ENCODE measurements at regions not wholly inside any gene's neighbourhood (a gene's known extent, or its start where the extent isn't known, plus 50 kb on each side); places are given as distances from the start of the nearest gene placed in this dataset.

- intact Hi-C loops (cut with micrococcal nuclease), result loop anchor here (1.0 to 10.0 kb wide), 2 partner anchors 250 to 749 kb away; no protein-coding TSS in a partner anchor
These were observed 323.3 kb downstream of the RPS6KC1 start for GRCh38 chr1:213374369-213374768.

- intact Hi-C loops (cut with micrococcal nuclease), result loop anchor here (10.0 kb wide), 1 partner anchor 250 kb away; no protein-coding TSS in a partner anchor
These were observed 324.0 kb downstream of the RPS6KC1 start for GRCh38 chr1:213375002-213375401.

DNA sequence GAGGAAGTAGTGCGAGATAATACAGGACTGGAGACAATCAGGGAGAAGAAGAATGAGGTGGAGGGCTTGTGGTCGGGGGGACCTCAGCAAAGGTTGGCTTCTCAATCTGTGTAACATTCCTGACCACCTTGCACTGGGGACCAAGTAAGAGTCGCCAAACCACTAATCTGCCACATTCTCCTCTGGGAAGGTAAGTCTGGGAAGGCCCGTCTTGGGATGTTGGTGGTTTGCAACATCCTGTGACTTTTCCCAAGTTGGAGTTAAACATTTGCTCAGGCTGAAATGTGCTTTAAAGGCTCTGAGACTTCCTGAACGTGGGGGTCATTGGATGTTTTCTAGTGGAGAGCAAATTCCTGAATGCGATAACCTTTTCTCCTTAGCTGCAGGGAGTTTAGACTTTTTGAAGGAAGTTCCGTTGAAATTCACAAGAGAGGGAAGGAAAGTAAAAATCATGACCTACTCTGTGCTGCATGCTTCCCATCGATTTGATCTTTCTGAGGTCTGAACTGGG is 325.9 kb downstream of the RPS6KC1 start:
- intact Hi-C loops (cut with micrococcal nuclease), result loop anchor here (10.0 kb wide), 1 partner anchor 252 kb away; no protein-coding TSS in a partner anchor

DNA sequence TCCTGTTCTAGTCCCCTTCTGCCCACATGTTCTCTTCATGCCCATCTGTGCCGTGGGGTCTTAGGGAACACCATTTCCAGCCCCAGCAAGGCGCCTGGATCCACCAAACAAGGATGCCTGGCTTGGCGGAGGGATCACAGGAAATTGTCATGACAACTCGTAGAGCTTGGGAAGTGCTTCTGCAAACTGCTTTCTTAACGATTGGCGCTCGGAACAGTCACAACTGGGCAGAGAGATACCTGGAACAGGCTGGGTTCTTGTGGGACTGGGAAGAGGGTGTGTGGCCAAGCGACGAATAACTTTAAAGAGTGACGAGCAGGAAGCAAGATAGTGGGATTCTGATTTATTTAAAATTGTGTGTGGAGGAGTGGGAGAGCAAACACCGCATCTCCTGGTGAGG is 329.8 kb downstream of the RPS6KC1 start:
- intact Hi-C loops (cut with micrococcal nuclease), result no loop called here

DNA sequence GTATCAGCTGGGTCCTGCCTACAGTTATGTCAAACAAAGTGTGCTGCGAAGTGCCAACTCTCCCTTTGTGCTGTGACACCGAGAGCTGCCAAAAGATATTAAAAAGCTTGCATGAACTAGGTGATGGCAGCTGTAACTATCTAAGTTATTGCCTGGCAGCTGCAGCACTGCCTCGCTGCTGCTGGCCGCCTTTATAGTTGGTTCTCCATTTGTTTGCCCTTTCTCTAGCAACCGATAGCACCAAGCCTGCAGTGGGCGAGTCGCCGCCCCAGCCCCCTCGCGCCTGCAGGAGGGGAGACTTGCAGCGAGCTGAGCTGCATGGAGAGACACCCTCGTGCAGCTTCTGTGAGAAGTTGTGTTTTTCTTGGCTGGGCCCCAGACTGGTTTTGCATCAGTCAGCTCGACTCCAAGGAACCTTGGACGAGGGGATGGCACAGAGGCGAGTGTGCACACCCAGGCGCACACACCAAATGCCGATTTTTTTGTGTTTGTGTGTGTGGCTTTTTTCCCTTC is 330.6 kb downstream of the RPS6KC1 start:
- intact Hi-C loops (cut with micrococcal nuclease), result no loop called here

- intact Hi-C loops (cut with micrococcal nuclease), result no loop called here
These were observed 332.4 kb downstream of the RPS6KC1 start for GRCh38 chr1:213383465-213383864.

DNA sequence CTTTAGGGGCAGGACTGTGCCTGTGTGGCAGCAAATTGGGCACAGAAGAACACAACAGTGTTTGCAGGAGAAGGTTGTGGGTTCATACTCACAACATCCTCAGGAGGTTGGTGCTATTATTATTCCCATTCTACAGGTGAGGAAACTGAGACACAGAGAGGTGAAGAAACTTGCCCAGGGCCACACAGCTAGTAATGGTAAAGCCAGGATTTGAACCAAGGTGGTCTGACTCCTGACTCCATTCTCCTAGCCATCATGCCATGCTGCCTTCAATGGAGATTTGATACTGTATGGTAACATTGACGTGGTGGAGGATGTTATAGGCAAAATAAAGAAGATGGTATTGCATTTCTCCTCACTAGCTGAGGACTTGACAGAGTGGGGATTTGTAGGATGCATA is 334.2 kb downstream of the RPS6KC1 start:
- intact Hi-C loops (cut with micrococcal nuclease), result no loop called here

GRCh38 chr1:213385806-213386324 is 334.8 kb downstream of the RPS6KC1 start:
- intact Hi-C loops (cut with micrococcal nuclease), result no loop called here

DNA sequence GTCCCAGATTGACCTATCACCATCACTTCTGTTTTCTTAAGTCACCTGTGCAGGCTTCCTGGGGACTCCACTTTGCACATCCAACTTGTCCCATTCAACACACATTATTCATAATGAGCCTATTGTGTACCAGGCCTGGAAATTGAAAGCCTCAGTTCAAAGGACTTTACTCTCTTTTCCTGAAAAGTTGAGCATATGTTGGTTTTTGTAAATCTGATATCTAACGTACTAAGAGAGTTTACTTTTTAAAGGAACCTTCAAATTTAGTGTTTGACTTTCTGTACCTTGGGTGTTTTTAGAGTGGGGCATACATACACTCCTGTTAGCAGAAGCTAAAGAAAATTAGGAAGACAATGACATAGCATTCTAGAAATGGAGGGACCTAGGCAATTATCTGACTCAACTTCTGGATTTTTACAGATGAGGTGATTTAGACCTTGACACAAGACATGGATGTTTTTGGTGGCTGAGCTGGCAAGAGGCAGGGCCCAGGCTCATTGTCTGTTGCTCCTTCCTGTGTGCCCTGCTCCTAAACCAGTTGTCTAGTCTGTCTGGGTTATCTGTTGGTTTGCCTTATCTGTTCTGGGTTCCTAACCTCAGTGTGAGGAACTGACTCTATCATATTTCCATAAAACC is 336.5 kb downstream of the RPS6KC1 start:
- intact Hi-C loops (cut with micrococcal nuclease), result no loop called here

GRCh38 chr1:213388199-213388598 is 337.2 kb downstream of the RPS6KC1 start:
- intact Hi-C loops (cut with micrococcal nuclease), result no loop called here

DNA sequence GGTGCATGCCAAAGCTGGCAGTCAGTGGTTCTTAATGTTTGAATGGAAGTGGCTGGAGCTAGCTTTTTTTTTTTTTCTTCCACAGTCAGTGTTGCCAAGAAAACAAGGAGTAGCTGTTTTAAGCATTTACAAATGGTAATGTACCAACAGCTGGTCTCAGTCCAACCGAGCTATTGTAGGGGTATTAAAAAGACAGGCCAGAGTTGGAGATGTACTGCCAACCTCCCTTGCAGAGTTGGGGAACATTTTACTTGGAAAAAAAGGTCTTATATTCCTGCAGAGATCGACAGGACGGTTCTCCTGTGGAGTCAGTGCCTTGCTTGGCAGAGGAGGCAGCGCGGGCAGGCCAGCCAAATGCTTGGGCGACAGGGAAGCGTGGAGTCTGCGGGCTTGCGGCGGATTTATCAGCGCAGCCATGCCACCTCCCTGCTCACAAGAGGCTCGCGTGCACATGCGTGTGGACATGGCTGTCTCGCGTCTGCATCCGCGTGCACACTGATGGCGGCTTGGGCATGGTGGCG is 338.1 kb downstream of the RPS6KC1 start:
- intact Hi-C loops (cut with micrococcal nuclease), result no loop called here

DNA sequence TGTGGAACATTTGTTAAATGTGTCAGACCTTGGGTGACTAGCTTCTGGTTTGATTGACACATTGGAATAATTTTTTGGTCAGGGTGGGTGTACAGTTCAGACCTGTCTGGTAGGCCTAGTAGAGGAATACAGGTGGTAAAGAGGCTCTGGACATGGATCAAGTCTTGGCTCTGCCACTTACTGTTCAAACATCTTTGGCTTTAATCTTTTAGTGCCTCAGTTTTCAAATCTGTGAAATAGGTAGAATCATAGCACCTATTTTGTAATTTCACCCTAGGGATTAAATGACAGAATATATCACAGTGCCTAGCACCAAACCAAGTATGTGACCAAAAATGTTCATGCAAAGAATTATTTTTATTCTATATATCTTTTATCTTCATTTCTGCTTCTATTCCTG is 340.4 kb downstream of the RPS6KC1 start:
- intact Hi-C loops (cut with micrococcal nuclease), result no loop called here

DNA sequence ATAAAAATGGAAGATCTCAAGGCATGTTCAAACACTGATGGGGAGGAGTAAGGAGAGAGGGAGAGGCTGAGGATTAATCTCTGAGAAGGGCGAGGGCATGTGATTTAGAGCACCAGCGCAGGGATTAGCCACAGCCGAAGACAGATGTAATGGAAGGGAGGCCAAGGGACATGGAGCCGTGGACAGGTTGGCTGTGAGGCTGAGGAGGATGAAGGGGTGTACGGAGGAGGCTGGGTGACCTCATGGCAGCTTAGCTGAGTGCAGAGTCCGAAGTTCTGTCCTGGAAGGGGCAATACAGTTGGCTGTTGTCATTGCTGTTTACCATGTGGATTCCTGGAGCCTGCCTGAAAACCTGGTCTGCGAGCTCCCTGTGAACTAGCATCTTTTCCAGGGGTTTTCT is 342.8 kb downstream of the RPS6KC1 start:
- intact Hi-C loops (cut with micrococcal nuclease), result no loop called here

- intact Hi-C loops (cut with micrococcal nuclease), result no loop called here
These were observed 343.8 kb downstream of the RPS6KC1 start for GRCh38 chr1:213394837-213395236.

DNA sequence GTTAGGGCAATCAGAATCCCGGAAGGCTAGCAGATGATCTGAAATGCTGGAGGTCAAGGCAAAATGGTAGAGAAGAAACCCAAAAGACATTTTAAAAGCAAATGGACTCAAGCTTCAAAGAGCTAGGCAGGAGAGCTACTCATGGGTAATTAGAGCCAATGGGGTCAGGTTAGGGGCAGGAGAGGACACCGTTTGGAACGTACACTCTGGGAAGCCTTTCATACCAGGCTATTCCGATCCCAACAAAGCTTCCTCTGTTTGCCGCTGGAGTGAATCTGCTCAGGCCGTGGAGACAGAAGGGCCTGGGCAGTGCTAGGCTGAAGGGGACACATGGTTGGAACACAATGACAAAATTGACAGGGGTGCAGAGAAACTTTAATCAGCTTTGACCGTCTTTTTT is 346.6 kb downstream of the RPS6KC1 start:
- intact Hi-C loops (cut with micrococcal nuclease), result no loop called here

DNA sequence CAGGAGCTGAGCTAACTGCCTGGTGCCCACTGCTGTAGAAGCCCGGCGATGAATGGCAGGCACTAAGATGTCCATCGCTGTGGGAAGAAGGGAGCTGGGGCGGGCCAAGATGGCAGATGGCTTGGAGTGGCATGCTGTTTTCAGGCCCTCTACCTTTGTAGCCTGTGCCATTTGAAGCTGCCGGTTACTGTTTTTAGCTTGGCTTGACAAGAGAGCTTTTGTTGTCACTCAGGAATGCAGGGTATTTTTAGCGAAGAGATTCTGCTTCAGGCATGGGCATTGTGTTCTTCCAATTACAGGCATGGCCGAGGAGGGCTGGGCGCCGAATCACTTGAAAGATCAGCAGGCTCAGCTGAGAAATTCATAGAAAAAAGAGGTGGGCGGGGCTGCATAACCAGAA is 348.7 kb downstream of the RPS6KC1 start:
- intact Hi-C loops (cut with micrococcal nuclease), result no loop called here

- intact Hi-C loops (cut with micrococcal nuclease), result no loop called here
These were observed 358.2 kb downstream of the RPS6KC1 start for GRCh38 chr1:213409208-213409631.

DNA sequence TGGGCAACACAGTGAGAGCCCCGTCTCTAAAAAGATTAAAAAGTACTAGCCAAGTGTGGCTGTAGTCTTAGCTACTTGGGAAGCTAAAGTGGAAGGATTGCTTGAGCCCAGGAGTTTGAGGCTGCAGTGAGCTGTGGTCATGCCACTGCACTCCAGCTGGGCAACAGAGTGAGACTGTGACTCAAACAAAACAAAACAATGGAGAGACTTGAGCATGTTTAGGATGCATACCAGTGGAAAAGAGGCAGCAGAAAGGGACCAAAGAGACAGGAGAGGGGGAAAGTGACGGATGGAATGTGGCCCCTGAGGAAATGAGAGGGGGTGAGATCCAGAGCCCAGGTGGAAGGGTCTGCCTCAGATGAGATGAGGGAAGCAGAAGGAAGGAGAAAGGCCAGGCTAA is 358.9 kb downstream of the RPS6KC1 start:
- intact Hi-C loops (cut with micrococcal nuclease), result no loop called here

DNA sequence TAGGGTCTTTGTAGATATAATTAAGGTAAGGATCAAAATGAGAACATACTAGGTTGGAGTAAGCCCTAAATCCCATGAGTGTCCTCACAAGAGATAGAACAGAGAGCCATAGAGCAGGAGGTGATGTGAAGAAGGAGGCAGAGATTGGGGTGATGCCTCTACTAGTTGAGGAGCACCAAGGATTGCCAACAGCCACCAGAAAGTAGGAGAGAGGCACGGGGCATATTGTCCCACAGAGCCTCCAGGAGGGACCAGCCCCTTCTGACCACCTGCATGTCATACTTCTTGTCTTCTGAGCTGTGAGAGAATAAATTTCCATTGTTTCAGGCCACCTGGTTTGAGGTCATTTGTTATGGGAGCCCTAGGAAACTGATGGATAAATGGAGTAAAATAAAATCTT is 363.3 kb downstream of the RPS6KC1 start:
- intact Hi-C loops (cut with micrococcal nuclease), result no loop called here

GRCh38 chr1:213414911-213415310 is 363.9 kb downstream of the RPS6KC1 start:
- intact Hi-C loops (cut with micrococcal nuclease), result no loop called here

GRCh38 chr1:213415691-213416380 is 364.8 kb downstream of the RPS6KC1 start:
- intact Hi-C loops (cut with micrococcal nuclease), result no loop called here

All from T-helper 2 cell treated with Interferon-gamma antibody and Interleukin-4, amounts not matched to agents 100 ng/mL and 5 ng/mL, for 36 hours (primary cell).